Epithelial cell of esophagus (primary cell): ENCODE measurements at regions not wholly inside any gene's neighbourhood (a gene's known extent, or its start where the extent isn't known, plus 50 kb on each side); places are given as distances from the start of the nearest gene placed in this dataset.

Source experiments
- DNase-seq: peaks from one replicate; pipeline ENCODE4 v3.0.0; 2010; ENCODE audit warnings: low read depth
- H3K4me3 ChIP-seq: 2 replicates; pipeline ENCODE4 v1.5.1; 2011; ENCODE audit warnings: mild to moderate bottlenecking, low read length, control low read depth
- CTCF ChIP-seq: IDR thresholded peaks from 2 replicates; pipeline ENCODE4 v1.5.1; 2011; ENCODE audit warnings: low read depth, mild to moderate bottlenecking, low read length, control low read depth, inconsistent platforms; ENCODE audit not compliant: insufficient read depth; ENCODE audit errors: missing control alignments

- no peak for TF ChIP-seq CTCF
- DNase-seq: no peak
- no peak overlapping the region for H3K4me3 ChIP-seq
Observed at GRCh38 chr20:62585461-62585970, 56.8 kb upstream of the SLCO4A1 start.

- TF ChIP-seq CTCF: no peak
- no peak overlapping the region for H3K4me3 ChIP-seq
- no peak for DNase-seq
Observed at GRCh38 chr20:62586799-62587198, 55.5 kb upstream of the SLCO4A1 start.

- H3K4me3 ChIP-seq: no peak overlapping the region
- peak; percentile 16 for DNase-seq
- no peak for TF ChIP-seq CTCF
Observed at GRCh38 chr20:62587757-62588402, 54.4 kb upstream of the SLCO4A1 start.

DNA sequence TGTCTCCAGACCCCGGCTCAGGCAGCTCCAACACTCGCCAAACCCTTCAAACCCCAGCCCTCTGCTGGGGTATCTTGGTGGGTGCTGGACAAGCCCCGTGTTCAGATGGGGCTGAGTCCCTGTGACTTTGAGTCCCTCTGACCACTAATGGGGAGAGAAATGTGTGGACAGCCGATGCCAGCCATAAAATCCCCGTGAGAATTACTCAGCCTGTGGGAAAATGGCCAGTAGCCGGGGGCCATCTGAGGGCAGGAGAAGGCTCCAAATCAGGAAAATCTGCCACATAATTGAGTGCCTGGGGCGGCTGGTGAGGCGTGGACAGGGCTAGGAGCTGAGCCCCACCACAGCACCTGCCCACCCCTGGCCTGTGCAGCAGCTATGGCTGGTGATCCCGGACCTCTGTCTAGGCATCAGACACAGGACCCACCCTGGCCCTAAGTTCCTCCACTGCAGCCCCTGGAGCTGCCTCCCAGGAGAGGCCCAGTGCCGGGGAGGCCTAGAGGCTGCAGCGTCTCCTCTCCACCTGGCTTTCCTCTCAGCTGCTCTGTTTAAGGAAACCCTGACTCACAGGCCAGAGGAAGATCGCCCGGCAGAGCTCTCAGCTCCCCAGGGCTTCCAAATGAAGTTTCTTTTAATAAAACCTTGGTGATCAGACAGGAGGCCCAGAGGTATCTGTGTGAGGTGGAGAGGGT, 53.7 kb upstream of the SLCO4A1 start:
- DNase-seq: no peak
- H3K4me3 ChIP-seq: no peak overlapping the region
- TF ChIP-seq CTCF: no peak

- no peak for DNase-seq
- H3K4me3 ChIP-seq: no peak overlapping the region
- TF ChIP-seq CTCF: no peak
Observed at GRCh38 chr20:62589150-62589498, 53.2 kb upstream of the SLCO4A1 start.

DNA sequence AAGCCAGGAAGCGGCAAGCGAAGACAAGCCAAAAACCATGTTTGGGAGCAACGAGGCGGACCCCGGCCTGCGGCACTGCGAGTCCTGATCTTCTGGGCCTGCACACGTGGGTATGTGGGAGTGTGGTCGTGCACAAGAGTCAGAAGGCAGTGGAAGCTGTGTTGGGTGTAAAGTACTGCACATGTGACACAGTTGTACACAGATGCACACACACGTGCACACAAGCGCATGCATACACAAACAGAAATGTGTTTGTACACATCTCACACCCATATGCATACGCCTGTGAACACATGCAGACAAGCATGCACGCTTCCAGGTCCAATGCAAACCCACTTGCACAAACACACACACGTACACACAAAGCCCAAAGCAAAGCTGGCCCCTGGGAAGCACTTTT, 52.6 kb upstream of the SLCO4A1 start:
- H3K4me3 ChIP-seq: no peak overlapping the region
- TF ChIP-seq CTCF: no peak
- no peak for DNase-seq
